Liver (tissue), 8 donors: ENCODE measurements at regions not wholly inside any gene's neighbourhood (a gene's known extent, or its start where the extent isn't known, plus 50 kb on each side); places are given as distances from the start of the nearest gene placed in this dataset.

Experiments used
- DNase-seq: peaks from one replicate; pipeline ENCODE4 v3.0.0-alpha.2; 2017; ENCODE audit warnings: low spot score
- H3K27ac ChIP-seq, 2 donors: one replicate each; pipeline ENCODE4 v1.7.0; 2013; ENCODE audit warnings: inconsistent platforms in 2 of 2, low read length in 2 of 2, control low read depth in 1 of 2, low read depth in 1 of 2, mild to moderate bottlenecking in 1 of 2
- H3K27me3 ChIP-seq, 4 donors: one replicate each; pipeline versions ENCODE4 v1.6.1 to v1.7.0; 2013; ENCODE audit warnings: low read length in 3 of 4, inconsistent platforms in 1 of 4, mild to moderate bottlenecking in 1 of 4, moderate library complexity in 1 of 4; ENCODE audit not compliant: control insufficient read depth in 4 of 4, insufficient read depth in 4 of 4
- H3K36me3 ChIP-seq, 4 donors: one replicate each; pipeline versions ENCODE4 v1.6.1 to v1.7.0; 2013; ENCODE audit warnings: low read length in 3 of 4, mild to moderate bottlenecking in 3 of 4, low read depth in 1 of 4, moderate library complexity in 1 of 4; ENCODE audit not compliant: control insufficient read depth in 4 of 4, insufficient read depth in 3 of 4
- H3K4me1 ChIP-seq, 4 donors: one replicate each; pipeline versions ENCODE4 v1.6.1 to v1.7.0; 2013; ENCODE audit warnings: low read length in 3 of 4, mild to moderate bottlenecking in 3 of 4, moderate library complexity in 1 of 4; ENCODE audit not compliant: control insufficient read depth in 4 of 4, insufficient read depth in 4 of 4
- H3K4me3 ChIP-seq, 3 donors: one replicate each; pipeline versions ENCODE4 v1.6.1 to v1.7.0; 2013; ENCODE audit warnings: low read length in 3 of 3, control low read depth in 1 of 3, low read depth in 1 of 3, mild to moderate bottlenecking in 1 of 3
- H3K9ac ChIP-seq, 2 donors: one replicate each; pipeline ENCODE4 v1.7.0; 2013; ENCODE audit warnings: low read length in 2 of 2, mild to moderate bottlenecking in 2 of 2, moderate library complexity in 2 of 2, control low read depth in 1 of 2, low read depth in 1 of 2
- H3K9me3 ChIP-seq, 4 donors: one replicate each; pipeline versions ENCODE4 v1.6.1 to v1.7.0; 2013; ENCODE audit warnings: low read length in 3 of 4; ENCODE audit not compliant: control insufficient read depth in 4 of 4
- EGR1 ChIP-seq, 2 donors: IDR thresholded peaks; 2 replicates each; pipeline ENCODE4 v1.6.1; 2016 to 2018; ENCODE audit warnings: antibody characterized with exemption in 2 of 2, low read depth in 2 of 2
- FOXA1 ChIP-seq: IDR thresholded peaks from 2 replicates; pipeline ENCODE4 v1.6.1; 2016; ENCODE audit warnings: antibody characterized with exemption
- FOXA2 ChIP-seq: IDR thresholded peaks from 2 replicates; pipeline ENCODE4 v1.6.1; 2016; ENCODE audit warnings: antibody characterized with exemption
- GABPA ChIP-seq, 2 donors: IDR thresholded peaks in 1 of 2; conservative IDR thresholded peaks in 1 of 2; 2 replicates each; pipeline ENCODE4 v1.6.1; 2016; ENCODE audit warnings: antibody characterized with exemption in 2 of 2, mild to moderate bottlenecking in 1 of 2, moderate library complexity in 1 of 2
- HNF4A ChIP-seq, 2 donors: conservative IDR thresholded peaks; 2 replicates each; pipeline ENCODE4 v1.6.1; 2016; ENCODE audit warnings: antibody characterized with exemption in 2 of 2, mild to moderate bottlenecking in 2 of 2
- HNF4G ChIP-seq: IDR thresholded peaks from 2 replicates; pipeline ENCODE4 v1.6.1; 2016; ENCODE audit warnings: antibody characterized with exemption
- JUND ChIP-seq, 2 donors: IDR thresholded peaks; 2 replicates each; pipeline ENCODE4 v1.6.1; 2016; ENCODE audit warnings: antibody characterized with exemption in 2 of 2
- NR2F2 ChIP-seq: IDR thresholded peaks from 2 replicates; pipeline ENCODE4 v1.6.1; 2016; ENCODE audit warnings: antibody characterized with exemption
- RAD21 ChIP-seq, 2 donors: IDR thresholded peaks; 2 replicates each; pipeline ENCODE4 v1.6.1; 2016; ENCODE audit warnings: antibody characterized with exemption in 2 of 2, mild to moderate bottlenecking in 2 of 2
- RXRA ChIP-seq, 2 donors: IDR thresholded peaks; 2 replicates each; pipeline ENCODE4 v1.6.1; 2017 to 2018; ENCODE audit warnings: antibody characterized with exemption in 2 of 2, mild to moderate bottlenecking in 1 of 2
- SP1 ChIP-seq: IDR thresholded peaks from 2 replicates; pipeline ENCODE4 v1.6.1; 2018; ENCODE audit warnings: antibody characterized with exemption, mild to moderate bottlenecking
- TAF1 ChIP-seq: conservative IDR thresholded peaks from 2 replicates; pipeline ENCODE4 v1.6.1; 2016; ENCODE audit warnings: antibody characterized with exemption, mild to moderate bottlenecking
- YY1 ChIP-seq: IDR thresholded peaks from 2 replicates; pipeline ENCODE4 v1.6.1; 2016; ENCODE audit warnings: antibody characterized with exemption, mild to moderate bottlenecking
- whole genome bisulfite sequencing: extraction: QIAGEN DNeasy Blood & Tissue Kit; methylation state at CpG from one replicate; pipeline ENCODE4 v1.1.7; 2013; 5-methylcytosine and 5-hydroxymethylcytosine counted together
- TF ChIP-seq, protein P1 (sequence below): IDR thresholded peaks from 2 replicates; pipeline ENCODE4 v1.6.1; 2016; ENCODE audit warnings: antibody characterized with exemption
- TF ChIP-seq, protein P2 (sequence below): IDR thresholded peaks from 2 replicates; pipeline ENCODE4 v1.6.1; 2016; ENCODE audit warnings: antibody characterized with exemption
- TF ChIP-seq, protein P3 (sequence below): IDR thresholded peaks from 2 replicates; pipeline ENCODE4 v1.6.1; 2016; ENCODE audit warnings: antibody characterized with exemption, mild to moderate bottlenecking
- TF ChIP-seq, protein P4 (sequence below): IDR thresholded peaks from 2 replicates; pipeline ENCODE4 v1.6.1; 2016; ENCODE audit warnings: antibody characterized with exemption
- TF ChIP-seq, protein P5 (sequence below): fragments of 150-350 bp; IDR thresholded peaks from 2 replicates; pipeline ENCODE4 v1.5.1; 2017; ENCODE audit warnings: improper control_type of control experiment, low read depth, low read length; ENCODE audit not compliant: missing input control
- donor health status: healthy.
- donor health status: healthy.
- donor health status: healthy.
- donor health status: healthy.
- donor health status: healthy.

DNA sequence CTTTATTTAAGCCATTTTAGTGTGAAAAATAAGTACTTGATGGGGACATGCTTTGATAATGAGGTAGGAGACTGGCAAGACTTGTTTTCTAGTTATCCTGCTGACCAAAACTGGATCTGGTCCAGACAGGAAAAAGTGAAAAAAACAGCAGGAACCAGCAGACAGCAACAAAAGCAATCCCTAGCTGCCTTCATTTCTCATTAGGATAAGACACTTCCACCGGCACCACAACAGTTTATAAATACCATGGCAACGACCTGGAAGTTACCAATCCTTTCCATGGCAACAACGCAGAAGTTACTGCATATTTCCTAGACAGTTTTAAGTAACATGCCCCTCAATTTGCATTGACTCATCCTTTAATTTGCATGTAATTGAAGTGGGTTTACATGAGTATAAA lies 993.8 kb upstream of the NCAM2 start:
- no peak overlapping the region for H3K4me3 ChIP-seq
- 55% methylated on average over 3 of the region's 3 CpGs for WGBS
- no peaks in the 10 kb centered on the region for H3K9me3 ChIP-seq
- H3K27ac ChIP-seq, result no peak overlapping the region
- H3K9ac ChIP-seq, result no peak overlapping the region
- no peaks in the 10 kb centered on the region for H3K4me1 ChIP-seq
- DNase-seq, result no peak
- TF ChIP-seq GABPA (IDR thresholded peaks at IDR 0.05 in 1 of 2, conservative IDR thresholded peaks at IDR 0.05 in 1 of 2), result no peak
- TF ChIP-seq SP1, result no peak
- TF ChIP-seq TAF1, result no peak
- TF ChIP-seq HNF4G, result no peak
- TF ChIP-seq NR2F2, result no peak
- TF ChIP-seq, protein P1, sequence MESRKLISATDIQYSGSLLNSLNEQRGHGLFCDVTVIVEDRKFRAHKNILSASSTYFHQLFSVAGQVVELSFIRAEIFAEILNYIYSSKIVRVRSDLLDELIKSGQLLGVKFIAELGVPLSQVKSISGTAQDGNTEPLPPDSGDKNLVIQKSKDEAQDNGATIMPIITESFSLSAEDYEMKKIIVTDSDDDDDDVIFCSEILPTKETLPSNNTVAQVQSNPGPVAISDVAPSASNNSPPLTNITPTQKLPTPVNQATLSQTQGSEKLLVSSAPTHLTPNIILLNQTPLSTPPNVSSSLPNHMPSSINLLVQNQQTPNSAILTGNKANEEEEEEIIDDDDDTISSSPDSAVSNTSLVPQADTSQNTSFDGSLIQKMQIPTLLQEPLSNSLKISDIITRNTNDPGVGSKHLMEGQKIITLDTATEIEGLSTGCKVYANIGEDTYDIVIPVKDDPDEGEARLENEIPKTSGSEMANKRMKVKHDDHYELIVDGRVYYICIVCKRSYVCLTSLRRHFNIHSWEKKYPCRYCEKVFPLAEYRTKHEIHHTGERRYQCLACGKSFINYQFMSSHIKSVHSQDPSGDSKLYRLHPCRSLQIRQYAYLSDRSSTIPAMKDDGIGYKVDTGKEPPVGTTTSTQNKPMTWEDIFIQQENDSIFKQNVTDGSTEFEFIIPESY, result no peak
- no peak for TF ChIP-seq YY1
- TF ChIP-seq HNF4A (conservative IDR thresholded peaks at IDR 0.05), result no peak
- no peak for TF ChIP-seq RAD21 (IDR thresholded peaks at IDR 0.05)
- TF ChIP-seq, protein P2, sequence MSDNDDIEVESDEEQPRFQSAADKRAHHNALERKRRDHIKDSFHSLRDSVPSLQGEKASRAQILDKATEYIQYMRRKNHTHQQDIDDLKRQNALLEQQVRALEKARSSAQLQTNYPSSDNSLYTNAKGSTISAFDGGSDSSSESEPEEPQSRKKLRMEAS, result no peak
- no peak for TF ChIP-seq FOXA1
- no peak for TF ChIP-seq EGR1 (IDR thresholded peaks at IDR 0.05; ENCODE audit: low read depth in 2 of 2)
- TF ChIP-seq FOXA2, result no peak
- TF ChIP-seq JUND (IDR thresholded peaks at IDR 0.05), result no peak
- TF ChIP-seq, protein P3, sequence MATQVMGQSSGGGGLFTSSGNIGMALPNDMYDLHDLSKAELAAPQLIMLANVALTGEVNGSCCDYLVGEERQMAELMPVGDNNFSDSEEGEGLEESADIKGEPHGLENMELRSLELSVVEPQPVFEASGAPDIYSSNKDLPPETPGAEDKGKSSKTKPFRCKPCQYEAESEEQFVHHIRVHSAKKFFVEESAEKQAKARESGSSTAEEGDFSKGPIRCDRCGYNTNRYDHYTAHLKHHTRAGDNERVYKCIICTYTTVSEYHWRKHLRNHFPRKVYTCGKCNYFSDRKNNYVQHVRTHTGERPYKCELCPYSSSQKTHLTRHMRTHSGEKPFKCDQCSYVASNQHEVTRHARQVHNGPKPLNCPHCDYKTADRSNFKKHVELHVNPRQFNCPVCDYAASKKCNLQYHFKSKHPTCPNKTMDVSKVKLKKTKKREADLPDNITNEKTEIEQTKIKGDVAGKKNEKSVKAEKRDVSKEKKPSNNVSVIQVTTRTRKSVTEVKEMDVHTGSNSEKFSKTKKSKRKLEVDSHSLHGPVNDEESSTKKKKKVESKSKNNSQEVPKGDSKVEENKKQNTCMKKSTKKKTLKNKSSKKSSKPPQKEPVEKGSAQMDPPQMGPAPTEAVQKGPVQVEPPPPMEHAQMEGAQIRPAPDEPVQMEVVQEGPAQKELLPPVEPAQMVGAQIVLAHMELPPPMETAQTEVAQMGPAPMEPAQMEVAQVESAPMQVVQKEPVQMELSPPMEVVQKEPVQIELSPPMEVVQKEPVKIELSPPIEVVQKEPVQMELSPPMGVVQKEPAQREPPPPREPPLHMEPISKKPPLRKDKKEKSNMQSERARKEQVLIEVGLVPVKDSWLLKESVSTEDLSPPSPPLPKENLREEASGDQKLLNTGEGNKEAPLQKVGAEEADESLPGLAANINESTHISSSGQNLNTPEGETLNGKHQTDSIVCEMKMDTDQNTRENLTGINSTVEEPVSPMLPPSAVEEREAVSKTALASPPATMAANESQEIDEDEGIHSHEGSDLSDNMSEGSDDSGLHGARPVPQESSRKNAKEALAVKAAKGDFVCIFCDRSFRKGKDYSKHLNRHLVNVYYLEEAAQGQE, result no peak
- H3K36me3 ChIP-seq, result no peaks in the 10 kb centered on the region
- no peaks in the 10 kb centered on the region for H3K27me3 ChIP-seq

DNA sequence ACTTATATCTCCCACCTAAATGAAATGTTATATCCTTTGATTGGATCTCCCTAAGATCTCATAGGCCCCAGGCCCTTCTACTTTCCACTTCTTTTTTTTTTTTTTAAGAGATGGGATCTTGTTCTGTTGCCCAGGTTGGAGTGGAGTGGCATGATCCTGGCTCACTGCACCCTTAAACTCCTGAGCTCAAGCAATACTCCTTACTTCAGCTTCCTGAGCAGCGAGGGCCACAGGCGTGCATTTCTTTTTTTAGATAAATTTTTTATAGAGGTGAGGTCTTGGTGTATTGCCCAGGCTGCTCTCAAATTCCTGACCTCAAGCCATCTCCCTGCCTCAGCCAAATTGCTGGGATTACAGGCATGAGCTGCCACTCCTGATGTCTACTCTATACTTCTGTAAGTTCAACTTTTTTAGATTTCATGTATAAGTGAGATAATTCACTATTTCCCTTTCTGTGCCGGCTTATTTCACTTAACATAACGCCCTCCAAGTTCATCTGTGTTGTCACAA lies 987.5 kb upstream of the NCAM2 start:
- H3K4me1 ChIP-seq, result no peaks in the 10 kb centered on the region
- H3K27me3 ChIP-seq, result no peaks in the 10 kb centered on the region
- no peak overlapping the region for H3K4me3 ChIP-seq
- TF ChIP-seq, protein P2, result no peak
- TF ChIP-seq SP1 (no peak), HNF4G (no peak), RXRA (IDR thresholded peaks at IDR 0.05) (no peak), EGR1 (IDR thresholded peaks at IDR 0.05; ENCODE audit: low read depth in 2 of 2) (no peak), RAD21 (IDR thresholded peaks at IDR 0.05) (no peak), GABPA (IDR thresholded peaks at IDR 0.05 in 1 of 2, conservative IDR thresholded peaks at IDR 0.05 in 1 of 2) (no peak), NR2F2 (no peak), TAF1 (no peak), FOXA1 (no peak)
- TF ChIP-seq, protein P1, result no peak
- TF ChIP-seq, protein P3, result no peak
- TF ChIP-seq, protein P4, sequence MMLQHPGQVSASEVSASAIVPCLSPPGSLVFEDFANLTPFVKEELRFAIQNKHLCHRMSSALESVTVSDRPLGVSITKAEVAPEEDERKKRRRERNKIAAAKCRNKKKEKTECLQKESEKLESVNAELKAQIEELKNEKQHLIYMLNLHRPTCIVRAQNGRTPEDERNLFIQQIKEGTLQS, result no peak
- TF ChIP-seq, protein P5, sequence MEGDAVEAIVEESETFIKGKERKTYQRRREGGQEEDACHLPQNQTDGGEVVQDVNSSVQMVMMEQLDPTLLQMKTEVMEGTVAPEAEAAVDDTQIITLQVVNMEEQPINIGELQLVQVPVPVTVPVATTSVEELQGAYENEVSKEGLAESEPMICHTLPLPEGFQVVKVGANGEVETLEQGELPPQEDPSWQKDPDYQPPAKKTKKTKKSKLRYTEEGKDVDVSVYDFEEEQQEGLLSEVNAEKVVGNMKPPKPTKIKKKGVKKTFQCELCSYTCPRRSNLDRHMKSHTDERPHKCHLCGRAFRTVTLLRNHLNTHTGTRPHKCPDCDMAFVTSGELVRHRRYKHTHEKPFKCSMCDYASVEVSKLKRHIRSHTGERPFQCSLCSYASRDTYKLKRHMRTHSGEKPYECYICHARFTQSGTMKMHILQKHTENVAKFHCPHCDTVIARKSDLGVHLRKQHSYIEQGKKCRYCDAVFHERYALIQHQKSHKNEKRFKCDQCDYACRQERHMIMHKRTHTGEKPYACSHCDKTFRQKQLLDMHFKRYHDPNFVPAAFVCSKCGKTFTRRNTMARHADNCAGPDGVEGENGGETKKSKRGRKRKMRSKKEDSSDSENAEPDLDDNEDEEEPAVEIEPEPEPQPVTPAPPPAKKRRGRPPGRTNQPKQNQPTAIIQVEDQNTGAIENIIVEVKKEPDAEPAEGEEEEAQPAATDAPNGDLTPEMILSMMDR, result no peak
- no peak overlapping the region for H3K27ac ChIP-seq
- H3K36me3 ChIP-seq, result no peaks in the 10 kb centered on the region
- H3K9me3 ChIP-seq, result no peaks in the 10 kb centered on the region
- no peak for DNase-seq
- 86% methylated on average over 4 of the region's 4 CpGs for WGBS
- H3K9ac ChIP-seq, result no peak overlapping the region
